HEK293 (cell line): ENCODE measurements at regions not wholly inside any gene's neighbourhood (a gene's known extent, or its start where the extent isn't known, plus 50 kb on each side); places are given as distances from the start of the nearest gene placed in this dataset.
"Not testable (repeated sequence)": the region's sequence is repeated elsewhere in the genome, so short reads cannot be mapped to it uniquely, and the experiment has no call there.

Source experiments
- CTCF ChIA-PET: fragments of 350-600 bp; formaldehyde crosslinking; extraction: SDS; loops from one replicate; lab custom pipeline; 2021; ENCODE audit warnings: antibody characterized with exemption; lab: Yijun Ruan, JAX
- POLR2A ChIA-PET: fragments of 300-600 bp; formaldehyde crosslinking; extraction: SDS; loops from one replicate; lab custom pipeline; 2020; ENCODE audit warnings: antibody characterized with exemption, inconsistent platforms; lab: Yijun Ruan, JAX
- H3K27ac ChIP-seq: fragments of 200-500 bp; sonication (Bioruptor generic); 2 replicates; pipeline ENCODE4 v1.5.1; 2014; ENCODE audit warnings: low read depth, low read length, control low read depth, inconsistent platforms; ENCODE audit errors: extremely low read depth
- H3K36me3 ChIP-seq, 2 experiments: fragments of 200-500 bp in 1 of 2; sonication (Bioruptor generic) in 1 of 2; 1 replicate in 1 of 2; 2 replicates in 1 of 2; pipeline ENCODE4 v1.5.1; 2014 to 2017; ENCODE audit warnings: inconsistent platforms in 2 of 2, low read length in 2 of 2; ENCODE audit not compliant: control insufficient read depth in 2 of 2, insufficient read depth in 1 of 2
- H3K4me1 ChIP-seq: fragments of 200-500 bp; sonication (Bioruptor generic); 2 replicates; pipeline ENCODE4 v1.5.1; 2014; ENCODE audit warnings: mild to moderate bottlenecking, low read length, inconsistent platforms; ENCODE audit not compliant: control insufficient read depth, insufficient read depth
- H3K4me3 ChIP-seq: 2 replicates; pipeline ENCODE4 v1.5.1; 2011; ENCODE audit warnings: low read depth, mild to moderate bottlenecking, control low read depth, low read length, moderate library complexity
- H3K9me3 ChIP-seq: fragments of 200-500 bp; sonication (Bioruptor generic); 2 replicates; pipeline ENCODE4 v1.5.1; 2014; ENCODE audit warnings: low read depth, low read length, inconsistent platforms; ENCODE audit not compliant: control insufficient read depth, insufficient read depth
- YY1 ChIP-seq: fragments of 450-650 bp; formaldehyde crosslinking; IDR thresholded peaks from 2 replicates; pipeline ENCODE4 v1.5.1; 2018; ENCODE audit warnings: missing biosample characterization, missing genetic modification characterization
- ZBTB48 ChIP-seq: fragments of 450-650 bp; formaldehyde crosslinking; IDR thresholded peaks from 2 replicates; pipeline ENCODE4 v1.5.1; 2016; ENCODE audit warnings: missing biosample characterization, missing genetic modification characterization
- ZBTB6 ChIP-seq: fragments of 450-650 bp; formaldehyde crosslinking; IDR thresholded peaks from 2 replicates; pipeline ENCODE4 v1.5.1; 2017; ENCODE audit warnings: missing biosample characterization, missing genetic modification characterization
- ZBTB8A ChIP-seq: fragments of 450-650 bp; formaldehyde crosslinking; IDR thresholded peaks from 2 replicates; pipeline ENCODE4 v1.5.1; 2016; ENCODE audit warnings: missing biosample characterization, missing genetic modification characterization
- ZEB2 ChIP-seq: fragments of 450-650 bp; formaldehyde crosslinking; IDR thresholded peaks from 2 replicates; pipeline ENCODE4 v1.5.1; 2016; ENCODE audit warnings: missing biosample characterization, missing genetic modification characterization
- ZFP69B ChIP-seq: fragments of 450-650 bp; formaldehyde crosslinking; IDR thresholded peaks from 2 replicates; pipeline ENCODE4 v1.5.1; 2016; ENCODE audit warnings: missing biosample characterization, missing genetic modification characterization
- ZNF132 ChIP-seq: fragments of 450-650 bp; formaldehyde crosslinking; IDR thresholded peaks from 2 replicates; pipeline ENCODE4 v1.5.1; 2017; ENCODE audit warnings: missing biosample characterization, missing genetic modification characterization, borderline replicate concordance
- ZNF223 ChIP-seq: fragments of 450-650 bp; formaldehyde crosslinking; IDR thresholded peaks from 2 replicates; pipeline ENCODE4 v1.5.1; 2016; ENCODE audit warnings: missing biosample characterization, missing genetic modification characterization
- ZNF354C ChIP-seq: fragments of 450-650 bp; formaldehyde crosslinking; IDR thresholded peaks from 2 replicates; pipeline ENCODE4 v1.5.1; 2016; ENCODE audit warnings: missing biosample characterization, missing genetic modification characterization, low read depth, borderline replicate concordance
- ZNF580 ChIP-seq: fragments of 450-650 bp; formaldehyde crosslinking; IDR thresholded peaks from 2 replicates; pipeline ENCODE4 v1.5.1; 2016; ENCODE audit warnings: missing biosample characterization, missing genetic modification characterization
- ZNF621 ChIP-seq: fragments of 450-650 bp; formaldehyde crosslinking; IDR thresholded peaks from 2 replicates; pipeline ENCODE4 v1.5.1; 2017; ENCODE audit warnings: missing biosample characterization, missing genetic modification characterization
- ZNF692 ChIP-seq: fragments of 450-650 bp; formaldehyde crosslinking; IDR thresholded peaks from 2 replicates; pipeline ENCODE4 v1.5.1; 2016; ENCODE audit warnings: missing biosample characterization, missing genetic modification characterization
- ZNF747 ChIP-seq: fragments of 450-650 bp; formaldehyde crosslinking; IDR thresholded peaks from 2 replicates; pipeline ENCODE4 v1.5.1; 2016; ENCODE audit warnings: missing biosample characterization, missing genetic modification characterization
- ZNF830 ChIP-seq: fragments of 450-650 bp; IDR thresholded peaks from 2 replicates; pipeline ENCODE4 v1.5.0; 2018; ENCODE audit warnings: missing biosample characterization, missing genetic modification characterization, low read depth, mild to moderate bottlenecking, moderate library complexity

- no peak for TF ChIP-seq ZFP69B (tag by site-specific recombination)
- TF ChIP-seq YY1 (tag by site-specific recombination) = no peak
Observed at GRCh38 chr1:232127190-232127589, 500.6 kb downstream of the DISC1 start (continued).

- no peaks in the 10 kb centered on the region for H3K36me3 ChIP-seq
- POLR2A ChIA-PET = no interaction called here
- no peak overlapping the region for H3K4me3 ChIP-seq
- no peaks in the 10 kb centered on the region for H3K9me3 ChIP-seq
- CTCF ChIA-PET = no interaction called here
- no peaks in the 10 kb centered on the region for H3K4me1 ChIP-seq
- TF ChIP-seq ZNF830 (tag by site-specific recombination) = no peak
- no peak for TF ChIP-seq ZNF223 (tag by site-specific recombination)
- TF ChIP-seq ZBTB6 (tag by site-specific recombination) = no peak
- TF ChIP-seq ZEB2 (tag by site-specific recombination) = no peak
- no peak for TF ChIP-seq ZNF132
- TF ChIP-seq ZNF621 (tag by site-specific recombination) = no peak
- TF ChIP-seq, all 188 proteins: peak for 0
- H3K27ac ChIP-seq = no peak overlapping the region
Observed at GRCh38 chr1:232123775-232124659, 497.4 kb downstream of the DISC1 start.

- H3K36me3 ChIP-seq, H3K4me3 ChIP-seq, H3K27ac ChIP-seq, POLR2A ChIA-PET, H3K4me1 ChIP-seq, H3K9me3 ChIP-seq: not testable (repeated sequence)
- CTCF ChIA-PET = interaction anchor here (1.1 to 1.7 kb wide), 3 partner anchors 9 to 361 kb away, joined by 3 to 5 read pairs (median 5); no protein-coding TSS in a partner anchor
Observed at GRCh38 chr1:232117903-232118302, 491.3 kb downstream of the DISC1 start.

- Histone ChIP-seq H3K4me1 (no peaks in the 10 kb centered on the region), H3K36me3 (no peaks in the 10 kb centered on the region), H3K27ac (no peak overlapping the region), H3K4me3 (no peak overlapping the region), H3K9me3 (no peaks in the 10 kb centered on the region; the same call in 1 of the 2 replicates)
- ChIA-PET POLR2A (no interaction called here), CTCF (interaction anchor here (0.6 kb wide), 1 partner anchor 358 kb away, joined by 7 read pairs; no protein-coding TSS in a partner anchor)
- TF ChIP-seq ZNF692 (tag by site-specific recombination) = no peak
- no peak for TF ChIP-seq ZBTB48
- no peak for TF ChIP-seq ZNF354C (tag by site-specific recombination)
- no peak for TF ChIP-seq YY1 (tag by site-specific recombination)
- no peak for TF ChIP-seq ZNF747
- no peak for TF ChIP-seq ZBTB8A (tag by site-specific recombination)
Observed at GRCh38 chr1:232114985-232115384, 488.4 kb downstream of the DISC1 start.

GRCh38 chr1:232112076-232112475, 485.5 kb downstream of the DISC1 start:
- no peak for TF ChIP-seq ZNF580
- TF ChIP-seq, all 188 proteins: peak for 0
- Histone ChIP-seq H3K36me3 (no peaks in the 10 kb centered on the region), H3K4me3 (no peak overlapping the region), H3K9me3 (no peaks in the 10 kb centered on the region; the same call in 1 of the 2 replicates), H3K27ac (no peak overlapping the region), H3K4me1 (no peaks in the 10 kb centered on the region)
- ChIA-PET CTCF (no interaction called here), POLR2A (no interaction called here)
